ENCODE measurements at regions not wholly inside any gene's neighbourhood (a gene's known extent, or its start where the extent isn't known, plus 50 kb on each side); places are given as distances from the start of the nearest gene placed in this dataset.

- FAIRE-seq = no peak
- TF ChIP-seq CTCF (IDR thresholded peaks at IDR 0.05; ENCODE audit: insufficient read depth, low read length, severe bottlenecking) = no peak
Measured at GRCh38 chr5:2576823-2577222, 174.7 kb downstream of the IRX2 start.

GRCh38 chr5:2575871-2576270 lies 175.6 kb downstream of the IRX2 start:
- Histone ChIP-seq H3K4me3 (ENCODE audit: low read depth, low read length) (no peak overlapping the region), H3K27me3 (ENCODE audit: control insufficient read depth, insufficient read depth, low read length) (no peaks in the 10 kb centered on the region), H3K36me3 (ENCODE audit: control insufficient read depth, insufficient read depth, low read length) (no peaks in the 10 kb centered on the region)
- no peak for TF ChIP-seq CTCF (IDR thresholded peaks at IDR 0.05; ENCODE audit: insufficient read depth, low read length, severe bottlenecking)
- no peak for DNase-seq (ENCODE audit: low read depth)
- FAIRE-seq = no peak

More at GRCh38 chr5:2576823-2577222, 174.7 kb downstream of the IRX2 start:
- H3K27me3 ChIP-seq (ENCODE audit: control insufficient read depth, insufficient read depth, low read length) = no peaks in the 10 kb centered on the region
- no peak for DNase-seq (ENCODE audit: low read depth)
- H3K36me3 ChIP-seq (ENCODE audit: control insufficient read depth, insufficient read depth, low read length) = no peaks in the 10 kb centered on the region
- H3K4me3 ChIP-seq (ENCODE audit: low read depth, low read length) = no peak overlapping the region

GRCh38 chr5:2575292-2575691 lies 176.2 kb downstream of the IRX2 start:
- Histone ChIP-seq H3K27me3 (ENCODE audit: control insufficient read depth, insufficient read depth, low read length) (no peaks in the 10 kb centered on the region), H3K36me3 (ENCODE audit: control insufficient read depth, insufficient read depth, low read length) (no peaks in the 10 kb centered on the region), H3K4me3 (ENCODE audit: low read depth, low read length) (no peak overlapping the region)
- no peak for DNase-seq (ENCODE audit: low read depth)
- no peak for FAIRE-seq
- no peak for TF ChIP-seq CTCF (IDR thresholded peaks at IDR 0.05; ENCODE audit: insufficient read depth, low read length, severe bottlenecking)

- H3K4me3 ChIP-seq (ENCODE audit: low read depth, low read length) = no peak overlapping the region
- TF ChIP-seq CTCF (IDR thresholded peaks at IDR 0.05; ENCODE audit: insufficient read depth, low read length, severe bottlenecking) = no peak
- FAIRE-seq = no peak
- H3K27me3 ChIP-seq (ENCODE audit: control insufficient read depth, insufficient read depth, low read length) = no peaks in the 10 kb centered on the region
- no peaks in the 10 kb centered on the region for H3K36me3 ChIP-seq (ENCODE audit: control insufficient read depth, insufficient read depth, low read length)
- DNase-seq (ENCODE audit: low read depth) = no peak
Measured at GRCh38 chr5:2574155-2574554, 177.3 kb downstream of the IRX2 start.

GRCh38 chr5:2570586-2570985 lies 180.9 kb downstream of the IRX2 start:
- FAIRE-seq (no peak), DNase-seq (ENCODE audit: low read depth) (no peak)
- Histone ChIP-seq H3K4me3 (ENCODE audit: low read depth, low read length) (no peak overlapping the region), H3K27me3 (ENCODE audit: control insufficient read depth, insufficient read depth, low read length) (no peaks in the 10 kb centered on the region), H3K36me3 (ENCODE audit: control insufficient read depth, insufficient read depth, low read length) (no peaks in the 10 kb centered on the region)
- no peak for TF ChIP-seq CTCF (IDR thresholded peaks at IDR 0.05; ENCODE audit: insufficient read depth, low read length, severe bottlenecking)

- TF ChIP-seq CTCF (IDR thresholded peaks at IDR 0.05; ENCODE audit: insufficient read depth, low read length, severe bottlenecking) = no peak
- DNase-seq (ENCODE audit: low read depth) = no peak
- H3K4me3 ChIP-seq (ENCODE audit: low read depth, low read length) = no peak overlapping the region
- no peaks in the 10 kb centered on the region for H3K36me3 ChIP-seq (ENCODE audit: control insufficient read depth, insufficient read depth, low read length)
- FAIRE-seq = no peak
- no peaks in the 10 kb centered on the region for H3K27me3 ChIP-seq (ENCODE audit: control insufficient read depth, insufficient read depth, low read length)
Measured at GRCh38 chr5:2569774-2570542, 181.5 kb downstream of the IRX2 start.
